HEK293 (cell line): ENCODE measurements at regions not wholly inside any gene's neighbourhood (a gene's known extent, or its start where the extent isn't known, plus 50 kb on each side); places are given as distances from the start of the nearest gene placed in this dataset.

Experiments used
- CTCF ChIA-PET: fragments of 350-600 bp; formaldehyde crosslinking; extraction: SDS; loops from one replicate; lab custom pipeline; 2021; ENCODE audit warnings: antibody characterized with exemption; lab: Yijun Ruan, JAX
- POLR2A ChIA-PET: fragments of 300-600 bp; formaldehyde crosslinking; extraction: SDS; loops from one replicate; lab custom pipeline; 2020; ENCODE audit warnings: antibody characterized with exemption, inconsistent platforms; lab: Yijun Ruan, JAX
- H3K27ac ChIP-seq: fragments of 200-500 bp; sonication (Bioruptor generic); 2 replicates; pipeline ENCODE4 v1.5.1; 2014; ENCODE audit warnings: low read depth, low read length, control low read depth, inconsistent platforms; ENCODE audit errors: extremely low read depth
- H3K36me3 ChIP-seq, 2 experiments: fragments of 200-500 bp in 1 of 2; sonication (Bioruptor generic) in 1 of 2; 1 replicate in 1 of 2; 2 replicates in 1 of 2; pipeline ENCODE4 v1.5.1; 2014 to 2017; ENCODE audit warnings: inconsistent platforms in 2 of 2, low read length in 2 of 2; ENCODE audit not compliant: control insufficient read depth in 2 of 2, insufficient read depth in 1 of 2
- H3K4me1 ChIP-seq: fragments of 200-500 bp; sonication (Bioruptor generic); 2 replicates; pipeline ENCODE4 v1.5.1; 2014; ENCODE audit warnings: mild to moderate bottlenecking, low read length, inconsistent platforms; ENCODE audit not compliant: control insufficient read depth, insufficient read depth
- H3K4me3 ChIP-seq: 2 replicates; pipeline ENCODE4 v1.5.1; 2011; ENCODE audit warnings: low read depth, mild to moderate bottlenecking, control low read depth, low read length, moderate library complexity
- H3K9me3 ChIP-seq: fragments of 200-500 bp; sonication (Bioruptor generic); 2 replicates; pipeline ENCODE4 v1.5.1; 2014; ENCODE audit warnings: low read depth, low read length, inconsistent platforms; ENCODE audit not compliant: control insufficient read depth, insufficient read depth
- MZF1 ChIP-seq: fragments of 450-650 bp; formaldehyde crosslinking; IDR thresholded peaks from 2 replicates; pipeline ENCODE4 v1.5.1; 2017; ENCODE audit warnings: missing biosample characterization, missing genetic modification characterization, borderline replicate concordance
- PRDM1 ChIP-seq: fragments of 450-650 bp; formaldehyde crosslinking; IDR thresholded peaks from 2 replicates; pipeline ENCODE4; 2016; ENCODE audit warnings: missing biosample characterization, missing genetic modification characterization
- REPIN1 ChIP-seq: fragments of 450-650 bp; formaldehyde crosslinking; IDR thresholded peaks from 2 replicates; pipeline ENCODE4 v1.5.1; 2017; ENCODE audit warnings: missing biosample characterization, missing genetic modification characterization, low read depth
- ZNF19 ChIP-seq: fragments of 450-650 bp; formaldehyde crosslinking; IDR thresholded peaks from 2 replicates; pipeline ENCODE4; 2016; ENCODE audit warnings: missing biosample characterization, missing genetic modification characterization, low read depth
- ZNF366 ChIP-seq: fragments of 450-650 bp; formaldehyde crosslinking; conservative IDR thresholded peaks from 2 replicates; pipeline ENCODE4 v1.5.1; 2016; ENCODE audit warnings: missing biosample characterization, missing genetic modification characterization
- ZNF654 ChIP-seq: fragments of 450-650 bp; formaldehyde crosslinking; IDR thresholded peaks from 2 replicates; pipeline ENCODE4 v1.5.1; 2016; ENCODE audit warnings: low read depth, missing biosample characterization, missing genetic modification characterization
- TF ChIP-seq, protein P1 (sequence below): fragments of 450-650 bp; formaldehyde crosslinking; IDR thresholded peaks from 2 replicates; pipeline ENCODE4 v1.5.1; 2016; ENCODE audit warnings: missing biosample characterization, missing genetic modification characterization

DNA sequence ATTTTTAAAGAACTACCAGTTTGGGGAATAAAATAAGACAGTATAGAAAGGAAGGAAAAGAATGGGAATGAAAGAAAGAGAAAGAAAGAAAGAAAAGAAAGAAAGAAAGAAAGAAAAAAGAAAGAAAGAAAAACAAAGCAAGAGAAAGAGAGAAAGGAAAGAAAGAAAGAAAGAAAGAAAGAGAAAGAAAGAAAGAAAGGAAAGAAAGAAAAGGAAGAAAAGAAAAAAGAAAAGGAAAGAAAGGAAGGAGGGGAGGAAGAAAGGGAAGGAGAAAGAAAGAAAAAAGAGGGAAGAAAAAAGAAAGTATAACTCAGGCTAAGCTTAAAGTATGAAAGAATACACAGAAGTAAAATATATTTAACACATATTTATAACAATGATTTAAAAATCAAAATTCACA is 51.0 kb upstream of the FGF10 start:
- no peaks in the 10 kb centered on the region for H3K9me3 ChIP-seq
- no peaks in the 10 kb centered on the region for H3K4me1 ChIP-seq
- H3K4me3 ChIP-seq: no peak overlapping the region
- ChIA-PET CTCF (interaction anchor here (0.6 kb wide), 2 partner anchors 8 to 893 kb away, joined by 4 to 7 read pairs; no protein-coding TSS in a partner anchor), POLR2A (no interaction called here)
- H3K36me3 ChIP-seq: no peaks in the 10 kb centered on the region
- TF ChIP-seq ZNF654 (tag by site-specific recombination) (no peak), PRDM1 (tag by site-specific recombination) (peak; percentile 87), REPIN1 (tag by site-specific recombination) (no peak), ZNF366 (peak; percentile 67), ZNF19 (tag by site-specific recombination) (no peak), MZF1 (tag by site-specific recombination) (no peak)
- TF ChIP-seq, protein P1, sequence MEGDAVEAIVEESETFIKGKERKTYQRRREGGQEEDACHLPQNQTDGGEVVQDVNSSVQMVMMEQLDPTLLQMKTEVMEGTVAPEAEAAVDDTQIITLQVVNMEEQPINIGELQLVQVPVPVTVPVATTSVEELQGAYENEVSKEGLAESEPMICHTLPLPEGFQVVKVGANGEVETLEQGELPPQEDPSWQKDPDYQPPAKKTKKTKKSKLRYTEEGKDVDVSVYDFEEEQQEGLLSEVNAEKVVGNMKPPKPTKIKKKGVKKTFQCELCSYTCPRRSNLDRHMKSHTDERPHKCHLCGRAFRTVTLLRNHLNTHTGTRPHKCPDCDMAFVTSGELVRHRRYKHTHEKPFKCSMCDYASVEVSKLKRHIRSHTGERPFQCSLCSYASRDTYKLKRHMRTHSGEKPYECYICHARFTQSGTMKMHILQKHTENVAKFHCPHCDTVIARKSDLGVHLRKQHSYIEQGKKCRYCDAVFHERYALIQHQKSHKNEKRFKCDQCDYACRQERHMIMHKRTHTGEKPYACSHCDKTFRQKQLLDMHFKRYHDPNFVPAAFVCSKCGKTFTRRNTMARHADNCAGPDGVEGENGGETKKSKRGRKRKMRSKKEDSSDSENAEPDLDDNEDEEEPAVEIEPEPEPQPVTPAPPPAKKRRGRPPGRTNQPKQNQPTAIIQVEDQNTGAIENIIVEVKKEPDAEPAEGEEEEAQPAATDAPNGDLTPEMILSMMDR (tag by site-specific recombination): no peak
- no peak overlapping the region for H3K27ac ChIP-seq
